ENCODE measurements at regions not wholly inside any gene's neighbourhood (a gene's known extent, or its start where the extent isn't known, plus 50 kb on each side); places are given as distances from the start of the nearest gene placed in this dataset.

DNA sequence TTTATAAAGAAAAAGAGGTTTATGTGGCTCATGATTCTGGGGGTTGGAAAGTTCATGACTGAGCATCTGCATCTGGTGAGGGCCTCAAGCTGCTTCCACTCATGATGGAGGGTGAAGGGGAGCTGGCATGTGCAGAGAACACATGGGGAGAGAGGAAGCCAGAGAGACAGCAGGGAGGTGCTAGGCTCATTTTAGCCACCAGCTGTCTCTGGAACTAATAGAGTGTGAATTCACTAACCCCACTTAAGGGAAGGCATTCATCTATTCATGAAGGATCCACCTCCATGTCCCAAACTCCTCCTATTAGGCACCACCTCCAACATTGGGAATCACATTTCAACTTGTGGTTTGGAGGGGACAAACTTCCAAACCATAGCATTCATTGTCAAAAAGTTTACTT is 137.3 kb upstream of the PMEPA1 start:
- no peaks in the 10 kb centered on the region for H3K36me3 ChIP-seq (ENCODE audit: control insufficient read depth in 1 of 2, insufficient read depth in 2 of 2, low read length in 2 of 2)
- H3K4me1 ChIP-seq (ENCODE audit: control insufficient read depth in 1 of 2, insufficient read depth in 2 of 2, low read length in 2 of 2): no peaks in the 10 kb centered on the region
- H3K9me3 ChIP-seq (ENCODE audit: control insufficient read depth in 1 of 2, low read length in 2 of 2): no peaks in the 10 kb centered on the region
- no peaks in the 10 kb centered on the region for H3K27me3 ChIP-seq (ENCODE audit: control insufficient read depth in 1 of 2, insufficient read depth in 2 of 2, low read length in 2 of 2)
- H3K9ac ChIP-seq (ENCODE audit: low read depth in 1 of 2, low read length in 2 of 2): no peak overlapping the region
- H3K4me3 ChIP-seq (ENCODE audit: low read depth in 1 of 2, low read length in 2 of 2): no peak overlapping the region
- no peak overlapping the region for H3K27ac ChIP-seq (ENCODE audit: low read depth, low read length)

DNA sequence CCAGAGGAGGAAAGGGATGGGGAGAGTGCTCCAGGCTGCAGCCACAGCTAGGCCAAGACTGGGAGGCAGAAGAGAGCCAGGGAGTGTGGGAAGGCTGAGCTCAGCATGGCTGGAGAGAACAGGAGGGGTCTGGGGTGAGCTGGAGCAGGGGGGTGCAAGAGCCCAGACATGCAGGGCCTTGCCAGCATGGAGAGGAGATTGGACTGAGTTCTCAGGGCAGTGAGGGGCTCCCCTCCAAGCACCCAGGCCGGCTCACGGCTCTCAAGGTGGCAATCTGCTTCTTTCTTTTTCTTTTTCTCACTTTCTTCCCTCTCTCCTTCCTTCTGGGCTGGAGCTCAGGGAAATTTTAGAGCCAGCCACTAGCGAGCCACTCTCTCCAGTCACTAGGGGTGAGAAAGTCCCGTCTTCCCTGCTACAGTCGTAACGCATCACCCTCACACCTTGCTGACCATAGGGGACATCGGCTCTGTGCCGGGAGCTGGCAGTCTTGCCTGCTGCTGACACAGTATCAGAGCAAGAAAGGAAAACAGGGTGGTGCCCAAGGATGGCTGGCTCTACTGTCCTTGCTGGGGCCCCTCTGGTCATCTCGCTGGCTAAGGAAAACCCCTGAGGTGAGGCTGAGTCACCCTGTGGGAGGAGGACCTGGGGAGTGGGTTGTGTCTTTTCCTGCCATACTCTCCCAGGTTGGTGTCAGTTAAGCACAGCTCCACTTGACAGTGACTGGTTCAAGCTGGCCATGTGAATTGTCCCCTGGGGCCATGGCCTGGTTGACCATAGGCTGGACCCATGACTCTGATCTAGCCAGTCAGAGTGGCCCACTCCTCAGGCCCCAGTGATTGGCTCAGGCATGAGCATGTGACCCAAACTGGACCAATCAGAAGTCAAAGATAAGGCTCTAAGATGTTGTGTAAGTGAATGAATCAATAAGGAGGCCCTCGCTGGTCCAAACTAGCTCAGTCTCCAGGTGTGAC is 135.1 kb upstream of the PMEPA1 start:
- Histone ChIP-seq H3K27ac (ENCODE audit: low read depth, low read length) (no peak overlapping the region), H3K36me3 (ENCODE audit: control insufficient read depth in 1 of 2, insufficient read depth in 2 of 2, low read length in 2 of 2) (no peaks in the 10 kb centered on the region)

DNA sequence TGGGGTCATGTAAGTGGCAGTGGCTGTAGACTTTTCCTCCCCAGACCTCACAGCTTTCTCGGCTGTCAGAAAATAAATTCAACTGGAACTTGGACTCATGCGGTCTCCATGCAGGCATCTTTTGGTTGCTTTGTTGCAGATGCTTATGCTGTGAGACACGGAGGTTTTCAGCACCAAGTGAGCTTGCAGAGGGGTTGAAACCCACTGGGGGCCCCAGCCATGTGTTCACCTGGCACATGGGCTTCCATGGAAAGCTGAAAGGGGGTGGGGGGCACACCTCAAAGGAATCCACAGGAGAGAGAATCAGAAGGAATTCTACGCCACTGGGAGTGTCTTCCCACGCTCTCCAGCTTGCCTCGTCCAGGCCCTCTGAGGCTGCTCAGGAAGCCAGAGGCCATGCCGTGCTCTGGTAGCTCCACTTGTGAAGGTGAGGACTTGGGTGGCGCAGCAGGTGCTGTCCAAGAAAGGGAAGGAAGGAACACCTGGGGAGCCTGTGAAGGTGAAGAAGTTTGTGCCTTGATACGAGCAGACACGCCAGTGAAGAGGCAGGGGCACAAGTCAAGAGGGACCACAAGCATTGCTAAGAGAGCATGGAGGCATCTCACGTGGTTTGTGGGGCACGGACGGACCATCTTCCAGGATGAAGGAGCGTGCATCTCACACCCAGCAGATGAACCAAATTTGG is 134.3 kb upstream of the PMEPA1 start:
- H3K4me1 ChIP-seq (ENCODE audit: control insufficient read depth in 1 of 2, insufficient read depth in 2 of 2, low read length in 2 of 2): no peaks in the 10 kb centered on the region

More for the DNA sequence above, 135.1 kb upstream of the PMEPA1 start:
- Histone ChIP-seq H3K9ac (ENCODE audit: low read depth in 1 of 2, low read length in 2 of 2) (no peak overlapping the region), H3K27me3 (ENCODE audit: control insufficient read depth in 1 of 2, insufficient read depth in 2 of 2, low read length in 2 of 2) (no peaks in the 10 kb centered on the region), H3K4me3 (ENCODE audit: low read depth in 1 of 2, low read length in 2 of 2) (no peak overlapping the region), H3K9me3 (ENCODE audit: control insufficient read depth in 1 of 2, low read length in 2 of 2) (no peaks in the 10 kb centered on the region), H3K4me1 (ENCODE audit: control insufficient read depth in 1 of 2, insufficient read depth in 2 of 2, low read length in 2 of 2) (no peaks in the 10 kb centered on the region)

GRCh38 chr20:57842720-57843119 is 132.9 kb upstream of the PMEPA1 start:
- no peaks in the 10 kb centered on the region for H3K4me1 ChIP-seq (ENCODE audit: control insufficient read depth in 1 of 2, insufficient read depth in 2 of 2, low read length in 2 of 2)
- no peak overlapping the region for H3K27ac ChIP-seq (ENCODE audit: low read depth, low read length)
- H3K9ac ChIP-seq (ENCODE audit: low read depth in 1 of 2, low read length in 2 of 2): no peak overlapping the region
- no peaks in the 10 kb centered on the region for H3K27me3 ChIP-seq (ENCODE audit: control insufficient read depth in 1 of 2, insufficient read depth in 2 of 2, low read length in 2 of 2)
- H3K9me3 ChIP-seq (ENCODE audit: control insufficient read depth in 1 of 2, low read length in 2 of 2): no peaks in the 10 kb centered on the region
- H3K36me3 ChIP-seq (ENCODE audit: control insufficient read depth in 1 of 2, insufficient read depth in 2 of 2, low read length in 2 of 2): no peaks in the 10 kb centered on the region
- no peak overlapping the region for H3K4me3 ChIP-seq (ENCODE audit: low read depth in 1 of 2, low read length in 2 of 2)

More for the DNA sequence above, 134.3 kb upstream of the PMEPA1 start:
- Histone ChIP-seq H3K9ac (ENCODE audit: low read depth in 1 of 2, low read length in 2 of 2) (no peak overlapping the region), H3K27me3 (ENCODE audit: control insufficient read depth in 1 of 2, insufficient read depth in 2 of 2, low read length in 2 of 2) (no peaks in the 10 kb centered on the region), H3K9me3 (ENCODE audit: control insufficient read depth in 1 of 2, low read length in 2 of 2) (no peaks in the 10 kb centered on the region), H3K4me3 (ENCODE audit: low read depth in 1 of 2, low read length in 2 of 2) (no peak overlapping the region), H3K36me3 (ENCODE audit: control insufficient read depth in 1 of 2, insufficient read depth in 2 of 2, low read length in 2 of 2) (no peaks in the 10 kb centered on the region), H3K27ac (ENCODE audit: low read depth, low read length) (no peak overlapping the region)

DNA sequence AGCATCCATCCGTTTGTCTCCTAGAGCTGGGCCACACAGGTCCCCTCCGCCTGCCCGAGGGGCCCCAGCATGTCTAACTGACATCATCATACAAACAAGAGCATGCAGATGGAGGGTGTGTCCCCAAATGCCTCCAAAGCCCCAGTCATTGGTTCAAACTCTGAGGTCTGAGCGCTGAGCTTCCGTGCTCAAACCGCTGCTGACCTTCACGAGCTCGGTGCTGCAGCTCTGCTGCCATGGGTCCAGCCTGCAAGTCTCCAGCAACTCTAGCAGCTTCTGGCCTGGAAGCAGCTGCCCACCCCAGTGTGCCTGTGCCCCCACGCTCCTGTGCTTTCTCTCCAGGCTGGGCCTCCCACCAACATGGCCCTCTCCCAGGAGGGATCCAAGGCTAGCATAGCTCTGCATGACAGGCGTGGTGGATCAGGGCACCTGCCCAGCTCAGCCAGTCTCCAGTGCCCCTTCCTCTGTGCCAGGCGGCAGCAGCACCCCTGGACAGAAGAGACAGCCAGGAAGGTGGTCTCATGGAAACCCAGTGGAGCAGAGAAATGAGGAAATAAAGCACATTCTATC is 131.6 kb upstream of the PMEPA1 start:
- H3K9me3 ChIP-seq (ENCODE audit: control insufficient read depth in 1 of 2, low read length in 2 of 2): no peaks in the 10 kb centered on the region
- H3K9ac ChIP-seq (ENCODE audit: low read depth in 1 of 2, low read length in 2 of 2): no peak overlapping the region
- no peak overlapping the region for H3K27ac ChIP-seq (ENCODE audit: low read depth, low read length)
- H3K36me3 ChIP-seq (ENCODE audit: control insufficient read depth in 1 of 2, insufficient read depth in 2 of 2, low read length in 2 of 2): no peaks in the 10 kb centered on the region
- H3K27me3 ChIP-seq (ENCODE audit: control insufficient read depth in 1 of 2, insufficient read depth in 2 of 2, low read length in 2 of 2): no peaks in the 10 kb centered on the region
- H3K4me1 ChIP-seq (ENCODE audit: control insufficient read depth in 1 of 2, insufficient read depth in 2 of 2, low read length in 2 of 2): no peaks in the 10 kb centered on the region
- H3K4me3 ChIP-seq (ENCODE audit: low read depth in 1 of 2, low read length in 2 of 2): no peak overlapping the region

DNA sequence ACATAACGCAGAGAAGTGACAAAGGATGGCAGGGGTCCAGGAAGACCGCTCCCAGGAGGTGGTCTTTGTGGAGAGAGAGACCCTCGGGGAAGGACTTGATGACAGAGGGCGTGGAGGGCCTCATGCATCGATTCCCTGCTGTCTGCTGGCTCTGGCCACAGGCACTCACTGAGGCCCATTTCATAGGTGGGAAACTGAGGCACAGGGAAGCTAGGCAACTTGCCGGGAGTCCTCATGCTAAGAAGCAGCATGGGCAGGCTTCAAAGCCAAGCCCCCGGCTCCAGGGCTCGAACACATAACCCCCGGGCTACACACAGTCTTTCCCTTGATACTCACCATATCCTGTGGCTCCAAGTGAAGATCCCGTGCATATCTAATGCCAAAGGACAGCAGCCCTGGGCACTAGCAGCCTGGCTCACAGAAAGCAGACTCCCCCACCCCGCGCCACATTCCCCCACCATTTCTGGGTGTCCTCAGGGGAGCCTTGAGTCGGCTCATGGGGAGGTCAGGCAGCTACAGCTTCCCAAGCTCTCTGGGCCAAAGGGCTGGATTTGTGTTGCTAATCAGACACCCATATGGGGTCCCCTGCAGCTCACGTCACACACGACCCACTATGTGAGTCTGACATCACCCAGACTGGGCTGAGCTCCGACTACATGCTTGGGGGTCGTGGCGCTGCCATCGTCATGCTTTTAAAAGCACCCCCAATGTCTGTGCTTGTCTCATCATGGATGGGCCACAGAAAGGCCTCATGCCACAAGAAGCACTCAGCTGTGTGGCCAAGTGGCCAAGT is 130.9 kb upstream of the PMEPA1 start:
- no peaks in the 10 kb centered on the region for H3K27me3 ChIP-seq (ENCODE audit: control insufficient read depth in 1 of 2, insufficient read depth in 2 of 2, low read length in 2 of 2)
- H3K27ac ChIP-seq (ENCODE audit: low read depth, low read length): no peak overlapping the region
- H3K9ac ChIP-seq (ENCODE audit: low read depth in 1 of 2, low read length in 2 of 2): no peak overlapping the region
- no peaks in the 10 kb centered on the region for H3K4me1 ChIP-seq (ENCODE audit: control insufficient read depth in 1 of 2, insufficient read depth in 2 of 2, low read length in 2 of 2)
- H3K9me3 ChIP-seq (ENCODE audit: control insufficient read depth in 1 of 2, low read length in 2 of 2): no peaks in the 10 kb centered on the region
- no peak overlapping the region for H3K4me3 ChIP-seq (ENCODE audit: low read depth in 1 of 2, low read length in 2 of 2)
- no peaks in the 10 kb centered on the region for H3K36me3 ChIP-seq (ENCODE audit: control insufficient read depth in 1 of 2, insufficient read depth in 2 of 2, low read length in 2 of 2)

DNA sequence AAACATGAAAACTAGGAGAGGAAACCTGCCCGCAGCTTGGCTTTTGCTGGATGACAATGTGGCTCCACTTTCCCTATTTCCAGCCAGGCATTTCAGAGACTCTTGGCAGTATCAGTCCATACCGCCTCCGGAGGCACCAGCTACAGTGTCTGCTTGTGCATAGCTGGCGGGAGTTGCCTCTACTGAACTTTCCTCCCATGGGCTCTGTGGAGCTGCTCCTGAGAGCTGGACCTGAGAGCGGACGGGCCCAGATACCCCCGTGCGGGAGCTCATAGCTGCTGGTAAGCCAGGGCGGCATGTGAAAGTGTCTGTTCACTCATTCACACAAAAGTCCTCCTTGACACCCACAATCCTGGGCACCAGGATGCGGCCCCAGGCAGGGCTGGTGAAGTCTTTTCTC is 130.3 kb upstream of the PMEPA1 start:
- no peaks in the 10 kb centered on the region for H3K4me1 ChIP-seq (ENCODE audit: control insufficient read depth in 1 of 2, insufficient read depth in 2 of 2, low read length in 2 of 2)
- H3K9me3 ChIP-seq (ENCODE audit: control insufficient read depth in 1 of 2, low read length in 2 of 2): no peaks in the 10 kb centered on the region
- H3K36me3 ChIP-seq (ENCODE audit: control insufficient read depth in 1 of 2, insufficient read depth in 2 of 2, low read length in 2 of 2): no peaks in the 10 kb centered on the region
- no peaks in the 10 kb centered on the region for H3K27me3 ChIP-seq (ENCODE audit: control insufficient read depth in 1 of 2, insufficient read depth in 2 of 2, low read length in 2 of 2)
- no peak overlapping the region for H3K4me3 ChIP-seq (ENCODE audit: low read depth in 1 of 2, low read length in 2 of 2)
- H3K27ac ChIP-seq (ENCODE audit: low read depth, low read length): no peak overlapping the region
- no peak overlapping the region for H3K9ac ChIP-seq (ENCODE audit: low read depth in 1 of 2, low read length in 2 of 2)

- Histone ChIP-seq H3K4me1 (ENCODE audit: control insufficient read depth in 1 of 2, insufficient read depth in 2 of 2, low read length in 2 of 2) (no peaks in the 10 kb centered on the region), H3K27ac (ENCODE audit: low read depth, low read length) (no peak overlapping the region), H3K9me3 (ENCODE audit: control insufficient read depth in 1 of 2, low read length in 2 of 2) (no peaks in the 10 kb centered on the region), H3K4me3 (ENCODE audit: low read depth in 1 of 2, low read length in 2 of 2) (no peak overlapping the region), H3K27me3 (ENCODE audit: control insufficient read depth in 1 of 2, insufficient read depth in 2 of 2, low read length in 2 of 2) (no peaks in the 10 kb centered on the region), H3K9ac (ENCODE audit: low read depth in 1 of 2, low read length in 2 of 2) (no peak overlapping the region), H3K36me3 (ENCODE audit: control insufficient read depth in 1 of 2, insufficient read depth in 2 of 2, low read length in 2 of 2) (no peaks in the 10 kb centered on the region)
Measured at GRCh38 chr20:57838670-57839151, 128.9 kb upstream of the PMEPA1 start.

GRCh38 chr20:57837208-57838035 is 127.6 kb upstream of the PMEPA1 start:
- no peaks in the 10 kb centered on the region for H3K36me3 ChIP-seq (ENCODE audit: control insufficient read depth in 1 of 2, insufficient read depth in 2 of 2, low read length in 2 of 2)
- H3K27ac ChIP-seq (ENCODE audit: low read depth, low read length): no peak overlapping the region
- no peaks in the 10 kb centered on the region for H3K4me1 ChIP-seq (ENCODE audit: control insufficient read depth in 1 of 2, insufficient read depth in 2 of 2, low read length in 2 of 2)
- no peaks in the 10 kb centered on the region for H3K27me3 ChIP-seq (ENCODE audit: control insufficient read depth in 1 of 2, insufficient read depth in 2 of 2, low read length in 2 of 2)
- no peak overlapping the region for H3K4me3 ChIP-seq (ENCODE audit: low read depth in 1 of 2, low read length in 2 of 2)
- no peaks in the 10 kb centered on the region for H3K9me3 ChIP-seq (ENCODE audit: control insufficient read depth in 1 of 2, low read length in 2 of 2)
- H3K9ac ChIP-seq (ENCODE audit: low read depth in 1 of 2, low read length in 2 of 2): no peak overlapping the region

Data from duodenal mucosa (tissue), 2 donors.